ENCODE measurements at regions not wholly inside any gene's neighbourhood (a gene's known extent, or its start where the extent isn't known, plus 50 kb on each side); places are given as distances from the start of the nearest gene placed in this dataset.

GRCh38 chr9:103902263-103902662, 191.8 kb upstream of the SMC2 start:
- DNase-seq = no peak
- H3K36me3 Mint-ChIP-seq = no peaks in the 10 kb centered on the region

GRCh38 chr9:103904242-103904641, 189.9 kb upstream of the SMC2 start:
- Histone ChIP-seq H3K36me3 (ENCODE audit: control insufficient read depth in 2 of 2, extremely low read depth in 1 of 2, insufficient read depth in 1 of 2, low read length in 1 of 2) (no peaks in the 10 kb centered on the region), H3K4me1 (ENCODE audit: control insufficient read depth in 1 of 2, extremely low read depth in 1 of 2, insufficient read depth in 2 of 2, low read length in 2 of 2) (no peaks in the 10 kb centered on the region), H3K27me3 (replicated peaks in 1 of 2; ENCODE audit: control insufficient read depth in 2 of 2, extremely low read depth in 1 of 2, insufficient read depth in 2 of 2, low read length in 1 of 2) (no peaks in the 10 kb centered on the region), H3K27ac (ENCODE audit: low read length) (no peak overlapping the region), H3K9me3 (no peaks in the 10 kb centered on the region), H3K4me3 (ENCODE audit: control insufficient read depth in 1 of 2, extremely low read depth in 1 of 2, low read length in 1 of 2) (no peak overlapping the region)
- Mint-ChIP-seq H3K27me3 (peaks cover 0 to 11% of the 10 kb centered on the region in 2 donors), H3K36me3 (no peaks in the 10 kb centered on the region), H3K4me3 (no peak overlapping the region), H3K4me1 (no peaks in the 10 kb centered on the region), H3K9me3 (no peaks in the 10 kb centered on the region), H3K27ac (no peak overlapping the region)
- ChIA-PET POLR2A (no interaction called here), CTCF (interaction anchor here in 1 of 2 donors (0.6 kb wide), 1 partner anchor 1273 kb away, joined by 6 read pairs; no protein-coding TSS in a partner anchor)
- ATAC-seq (replicated peaks in 1 of 4) = no peak
- no peak for DNase-seq
- WGBS (ENCODE audit: insufficient coverage) = no CpG with 5 or more reads among the region's 1 CpG

More at GRCh38 chr9:103902263-103902662, 191.8 kb upstream of the SMC2 start:
- no peak overlapping the region for H3K27ac ChIP-seq (ENCODE audit: low read length)
- no peak overlapping the region for H3K4me3 ChIP-seq (ENCODE audit: control insufficient read depth in 1 of 2, extremely low read depth in 1 of 2, low read length in 1 of 2)
- no peak for ATAC-seq (replicated peaks in 1 of 4)
- no peaks in the 10 kb centered on the region for H3K9me3 Mint-ChIP-seq
- no peaks in the 10 kb centered on the region for H3K4me1 Mint-ChIP-seq
- no peaks in the 10 kb centered on the region for H3K4me1 ChIP-seq (ENCODE audit: control insufficient read depth in 1 of 2, extremely low read depth in 1 of 2, insufficient read depth in 2 of 2, low read length in 2 of 2)
- no peaks in the 10 kb centered on the region for H3K9me3 ChIP-seq
- POLR2A ChIA-PET = no interaction called here
- CTCF ChIA-PET = no interaction called here
- H3K27me3 ChIP-seq (replicated peaks in 1 of 2; ENCODE audit: control insufficient read depth in 2 of 2, extremely low read depth in 1 of 2, insufficient read depth in 2 of 2, low read length in 1 of 2) = no peaks in the 10 kb centered on the region
- no peaks in the 10 kb centered on the region for H3K36me3 ChIP-seq (ENCODE audit: control insufficient read depth in 2 of 2, extremely low read depth in 1 of 2, insufficient read depth in 1 of 2, low read length in 1 of 2)
- no peak overlapping the region for H3K27ac Mint-ChIP-seq
- WGBS (ENCODE audit: insufficient coverage) = 80% methylated on average over 1 of the region's 2 CpGs
- peaks cover 0 to 11% of the 10 kb centered on the region in 2 donors for H3K27me3 Mint-ChIP-seq
- no peak overlapping the region for H3K4me3 Mint-ChIP-seq

GRCh38 chr9:103913899-103914298, 180.2 kb upstream of the SMC2 start:
- H3K27ac ChIP-seq (ENCODE audit: low read length) = no peak overlapping the region
- no peaks in the 10 kb centered on the region for H3K36me3 ChIP-seq (ENCODE audit: control insufficient read depth in 2 of 2, extremely low read depth in 1 of 2, insufficient read depth in 1 of 2, low read length in 1 of 2)
- Mint-ChIP-seq H3K9me3 (no peaks in the 10 kb centered on the region), H3K4me1 (no peaks in the 10 kb centered on the region), H3K27me3 (no peaks in the 10 kb centered on the region), H3K36me3 (no peaks in the 10 kb centered on the region), H3K4me3 (no peak overlapping the region), H3K27ac (no peak overlapping the region)
- WGBS (ENCODE audit: insufficient coverage) = no CpG with 5 or more reads among the region's 1 CpG
- POLR2A ChIA-PET = no interaction called here
- CTCF ChIA-PET = no interaction called here
- no peaks in the 10 kb centered on the region for H3K4me1 ChIP-seq (ENCODE audit: control insufficient read depth in 1 of 2, extremely low read depth in 1 of 2, insufficient read depth in 2 of 2, low read length in 2 of 2)
- H3K9me3 ChIP-seq = no peaks in the 10 kb centered on the region
- no peaks in the 10 kb centered on the region for H3K27me3 ChIP-seq (replicated peaks in 1 of 2; ENCODE audit: control insufficient read depth in 2 of 2, extremely low read depth in 1 of 2, insufficient read depth in 2 of 2, low read length in 1 of 2)
- H3K4me3 ChIP-seq (ENCODE audit: control insufficient read depth in 1 of 2, extremely low read depth in 1 of 2, low read length in 1 of 2) = no peak overlapping the region
- ATAC-seq (replicated peaks in 1 of 4) (no peak), DNase-seq (no peak)

- no peaks in the 10 kb centered on the region for H3K27me3 Mint-ChIP-seq
- Histone ChIP-seq H3K27ac (ENCODE audit: low read length) (no peak overlapping the region), H3K9me3 (no peaks in the 10 kb centered on the region), H3K27me3 (replicated peaks in 1 of 2; ENCODE audit: control insufficient read depth in 2 of 2, extremely low read depth in 1 of 2, insufficient read depth in 2 of 2, low read length in 1 of 2) (peaks cover 0 to 2% of the 10 kb centered on the region in 2 experiments), H3K4me1 (ENCODE audit: control insufficient read depth in 1 of 2, extremely low read depth in 1 of 2, insufficient read depth in 2 of 2, low read length in 2 of 2) (no peaks in the 10 kb centered on the region), H3K36me3 (ENCODE audit: control insufficient read depth in 2 of 2, extremely low read depth in 1 of 2, insufficient read depth in 1 of 2, low read length in 1 of 2) (no peaks in the 10 kb centered on the region), H3K4me3 (ENCODE audit: control insufficient read depth in 1 of 2, extremely low read depth in 1 of 2, low read length in 1 of 2) (no peak overlapping the region)
- CTCF ChIA-PET = no interaction called here
- ATAC-seq (replicated peaks in 1 of 4) = no peak
- H3K4me1 Mint-ChIP-seq = no peaks in the 10 kb centered on the region
- no peak overlapping the region for H3K4me3 Mint-ChIP-seq
- no peak for DNase-seq
- no peaks in the 10 kb centered on the region for H3K36me3 Mint-ChIP-seq
- no peaks in the 10 kb centered on the region for H3K9me3 Mint-ChIP-seq
- 83% methylated on average over 1 of the region's 5 CpGs for WGBS (ENCODE audit: insufficient coverage)
- POLR2A ChIA-PET = no interaction called here
- H3K27ac Mint-ChIP-seq = no peak overlapping the region
Measured at GRCh38 chr9:103919605-103920209, 174.4 kb upstream of the SMC2 start.

- H3K4me3 Mint-ChIP-seq = no peak overlapping the region
- no peaks in the 10 kb centered on the region for H3K4me1 ChIP-seq (ENCODE audit: control insufficient read depth in 1 of 2, extremely low read depth in 1 of 2, insufficient read depth in 2 of 2, low read length in 2 of 2)
- no peaks in the 10 kb centered on the region for H3K27me3 ChIP-seq (replicated peaks in 1 of 2; ENCODE audit: control insufficient read depth in 2 of 2, extremely low read depth in 1 of 2, insufficient read depth in 2 of 2, low read length in 1 of 2)
- no peaks in the 10 kb centered on the region for H3K27me3 Mint-ChIP-seq
- H3K9me3 ChIP-seq = no peaks in the 10 kb centered on the region
- ATAC-seq (replicated peaks in 1 of 4) (no peak), DNase-seq (no peak)
- no peaks in the 10 kb centered on the region for H3K9me3 Mint-ChIP-seq
- H3K4me1 Mint-ChIP-seq = no peaks in the 10 kb centered on the region
- CTCF ChIA-PET = no interaction called here
- no peak overlapping the region for H3K4me3 ChIP-seq (ENCODE audit: control insufficient read depth in 1 of 2, extremely low read depth in 1 of 2, low read length in 1 of 2)
- POLR2A ChIA-PET = no interaction called here
- no peak overlapping the region for H3K27ac Mint-ChIP-seq
- H3K36me3 Mint-ChIP-seq = no peaks in the 10 kb centered on the region
- no peak overlapping the region for H3K27ac ChIP-seq (ENCODE audit: low read length)
- WGBS (ENCODE audit: insufficient coverage) = no CpG with 5 or more reads among the region's 3 CpGs
- H3K36me3 ChIP-seq (ENCODE audit: control insufficient read depth in 2 of 2, extremely low read depth in 1 of 2, insufficient read depth in 1 of 2, low read length in 1 of 2) = no peaks in the 10 kb centered on the region
Measured at GRCh38 chr9:103928442-103928841, 165.7 kb upstream of the SMC2 start.

GRCh38 chr9:103941104-103941503, 153.0 kb upstream of the SMC2 start:
- ChIA-PET POLR2A (no interaction called here), CTCF (no interaction called here)
- DNase-seq = no peak
- no peak for ATAC-seq (replicated peaks in 1 of 4)
- Mint-ChIP-seq H3K4me3 (no peak overlapping the region), H3K36me3 (no peaks in the 10 kb centered on the region), H3K9me3 (no peaks in the 10 kb centered on the region), H3K27me3 (peaks cover 0 to 7% of the 10 kb centered on the region in 2 donors), H3K27ac (no peak overlapping the region), H3K4me1 (no peaks in the 10 kb centered on the region)
- Histone ChIP-seq H3K27ac (ENCODE audit: low read length) (no peak overlapping the region), H3K4me3 (ENCODE audit: control insufficient read depth in 1 of 2, extremely low read depth in 1 of 2, low read length in 1 of 2) (no peak overlapping the region), H3K27me3 (replicated peaks in 1 of 2; ENCODE audit: control insufficient read depth in 2 of 2, extremely low read depth in 1 of 2, insufficient read depth in 2 of 2, low read length in 1 of 2) (no peaks in the 10 kb centered on the region), H3K9me3 (no peaks in the 10 kb centered on the region), H3K36me3 (ENCODE audit: control insufficient read depth in 2 of 2, extremely low read depth in 1 of 2, insufficient read depth in 1 of 2, low read length in 1 of 2) (no peaks in the 10 kb centered on the region), H3K4me1 (ENCODE audit: control insufficient read depth in 1 of 2, extremely low read depth in 1 of 2, insufficient read depth in 2 of 2, low read length in 2 of 2) (no peaks in the 10 kb centered on the region)
- 90% methylated on average over 5 of the region's 11 CpGs for WGBS (ENCODE audit: insufficient coverage)

GRCh38 chr9:103942200-103942599, 151.9 kb upstream of the SMC2 start:
- no peak for DNase-seq

More at GRCh38 chr9:103942200-103942599, 151.9 kb upstream of the SMC2 start:
- H3K9me3 Mint-ChIP-seq = no peaks in the 10 kb centered on the region
- H3K4me3 Mint-ChIP-seq = no peak overlapping the region
- ATAC-seq (replicated peaks in 1 of 4) = no peak
- H3K36me3 ChIP-seq (ENCODE audit: control insufficient read depth in 2 of 2, extremely low read depth in 1 of 2, insufficient read depth in 1 of 2, low read length in 1 of 2) = no peaks in the 10 kb centered on the region
- H3K4me3 ChIP-seq (ENCODE audit: control insufficient read depth in 1 of 2, extremely low read depth in 1 of 2, low read length in 1 of 2) = no peak overlapping the region
- peaks cover 0 to 7% of the 10 kb centered on the region in 2 donors for H3K27me3 Mint-ChIP-seq
- no peaks in the 10 kb centered on the region for H3K4me1 ChIP-seq (ENCODE audit: control insufficient read depth in 1 of 2, extremely low read depth in 1 of 2, insufficient read depth in 2 of 2, low read length in 2 of 2)
- no peaks in the 10 kb centered on the region for H3K36me3 Mint-ChIP-seq
- CTCF ChIA-PET = no interaction called here
- POLR2A ChIA-PET = no interaction called here
- H3K27ac Mint-ChIP-seq = no peak overlapping the region
- no CpG with 5 or more reads among the region's 2 CpGs for WGBS (ENCODE audit: insufficient coverage)
- no peaks in the 10 kb centered on the region for H3K4me1 Mint-ChIP-seq
- H3K27ac ChIP-seq (ENCODE audit: low read length) = no peak overlapping the region
- no peaks in the 10 kb centered on the region for H3K27me3 ChIP-seq (replicated peaks in 1 of 2; ENCODE audit: control insufficient read depth in 2 of 2, extremely low read depth in 1 of 2, insufficient read depth in 2 of 2, low read length in 1 of 2)
- H3K9me3 ChIP-seq = no peaks in the 10 kb centered on the region

Measured in T-cell (primary cell).